Right ventricle myocardium superior (tissue), 1 donor: ENCODE measurements at regions not wholly inside any gene's neighbourhood (a gene's known extent, or its start where the extent isn't known, plus 50 kb on each side); places are given as distances from the start of the nearest gene placed in this dataset.

Source experiments
- ATAC-seq: fragments of 200-7000 bp; cut with Tn5 transposase; one replicate; pipeline ENCODE4 v1.9.1; 2020; ENCODE audit warnings: mild to moderate bottlenecking; ENCODE audit not compliant: poor library complexity
- DNase-seq: peaks from one replicate; pipeline ENCODE4 v3.0.0-alpha.2; 2020
- intact Hi-C: fragments of 100-400 bp; cut with DNase I; formaldehyde crosslinking; loops from one replicate; pipeline ENCODE4 v1.11.2; 2022
- donor health status: DM: no; HTN: yes; CAD: no; lungs with severe emphysema.

DNA sequence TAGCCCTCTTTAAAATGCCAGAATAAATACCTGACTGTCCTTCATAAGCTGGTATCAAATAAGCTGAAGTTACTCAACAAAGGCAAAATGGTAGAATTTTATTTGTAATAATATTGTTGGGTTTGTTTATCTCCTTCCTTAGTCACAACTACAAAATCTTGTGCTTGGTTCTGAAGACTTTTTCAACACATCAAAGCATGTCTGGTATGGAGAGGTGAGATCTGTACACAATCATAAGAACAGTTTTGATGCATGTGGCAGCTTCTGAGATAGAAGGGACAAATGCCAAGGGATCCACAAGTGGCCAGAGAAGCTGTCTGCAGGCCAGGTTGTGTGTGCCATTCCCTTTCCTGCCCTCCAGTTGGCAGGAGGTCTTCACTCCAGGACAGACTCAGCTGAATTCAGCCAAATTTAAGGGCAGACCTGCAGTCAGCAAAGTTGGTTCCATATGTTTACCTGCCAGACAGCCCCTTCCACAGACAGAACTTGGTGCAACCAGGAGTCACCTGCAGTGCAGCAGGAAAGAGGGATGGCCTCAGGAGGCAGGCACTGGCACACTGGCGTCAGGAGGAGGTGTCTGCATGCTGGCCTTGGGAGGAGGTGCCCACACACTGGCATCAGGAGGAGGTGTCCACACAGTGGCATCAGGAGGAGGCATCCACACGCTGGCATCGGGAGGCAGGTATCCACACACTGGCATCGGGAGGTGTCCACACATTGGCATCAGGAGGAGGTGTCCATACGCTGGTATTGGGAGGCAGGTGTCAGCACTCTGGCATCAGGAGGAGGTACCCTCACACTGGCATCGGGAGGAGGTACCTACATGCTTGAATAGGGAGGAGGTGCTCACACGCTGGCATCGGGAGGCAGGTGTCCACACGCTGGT lies 93.1 kb upstream of the IKZF1 start:
- DNase-seq (no peak), ATAC-seq (no peak)
- intact Hi-C loops = no loop called here

DNA sequence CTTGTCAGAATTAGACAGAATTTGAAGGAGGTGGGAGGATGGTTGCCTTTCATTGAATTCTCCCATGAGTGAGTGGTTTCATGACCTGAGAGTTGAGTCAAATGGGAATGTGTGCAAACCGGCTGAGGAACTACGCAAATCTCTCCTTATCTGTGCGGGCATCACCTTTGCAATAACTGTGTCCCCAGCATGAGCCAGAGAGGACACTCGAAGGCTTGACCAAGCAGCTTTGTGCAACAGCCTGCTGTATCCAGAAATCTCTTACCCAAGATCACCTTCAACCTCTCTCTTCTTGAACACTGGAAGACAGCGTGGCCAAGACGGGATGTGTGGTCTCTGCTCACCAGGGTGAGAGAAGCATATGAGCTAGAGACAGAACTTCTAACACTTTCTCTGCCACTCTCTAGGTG lies 93.8 kb upstream of the IKZF1 start:
- no peak for ATAC-seq
- no peak for DNase-seq

DNA sequence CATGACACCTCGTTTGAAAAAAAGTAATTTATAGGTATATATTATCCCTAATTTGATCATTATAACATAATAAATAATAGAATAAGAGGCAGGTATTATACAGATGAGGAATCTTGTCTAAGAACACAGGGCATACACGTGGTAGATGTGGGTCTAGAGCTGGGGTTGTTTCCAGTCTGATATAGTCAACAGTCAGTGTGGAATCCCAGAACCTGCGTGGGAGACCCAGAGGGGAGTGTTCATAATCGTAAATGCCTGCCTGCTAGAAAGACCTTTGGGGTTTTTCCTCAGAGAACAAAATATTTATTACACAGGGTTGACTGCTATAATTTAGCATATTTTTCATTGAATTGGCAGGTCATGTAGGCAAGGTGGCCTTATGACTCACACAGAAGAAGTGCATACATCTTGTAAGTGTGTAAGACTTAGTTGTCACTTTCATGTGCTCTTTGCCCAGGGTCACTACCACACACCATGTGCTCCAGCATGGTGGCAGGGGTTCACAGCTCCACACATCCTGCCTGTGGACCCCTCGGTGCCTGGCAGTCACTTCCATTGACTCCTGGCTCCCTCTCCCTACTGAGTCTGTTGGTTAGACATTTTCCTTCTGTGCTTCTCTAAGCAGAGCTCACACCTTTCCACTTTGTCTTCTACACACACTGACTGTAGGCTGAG lies 94.9 kb upstream of the IKZF1 start:
- ATAC-seq (no peak), DNase-seq (no peak)
- intact Hi-C loops = loop anchor here (5.0 to 10.0 kb wide), 3 partner anchors 205 to 953 kb away; no protein-coding TSS in a partner anchor

More for the DNA sequence above, 93.8 kb upstream of the IKZF1 start:
- intact Hi-C loops = no loop called here

DNA sequence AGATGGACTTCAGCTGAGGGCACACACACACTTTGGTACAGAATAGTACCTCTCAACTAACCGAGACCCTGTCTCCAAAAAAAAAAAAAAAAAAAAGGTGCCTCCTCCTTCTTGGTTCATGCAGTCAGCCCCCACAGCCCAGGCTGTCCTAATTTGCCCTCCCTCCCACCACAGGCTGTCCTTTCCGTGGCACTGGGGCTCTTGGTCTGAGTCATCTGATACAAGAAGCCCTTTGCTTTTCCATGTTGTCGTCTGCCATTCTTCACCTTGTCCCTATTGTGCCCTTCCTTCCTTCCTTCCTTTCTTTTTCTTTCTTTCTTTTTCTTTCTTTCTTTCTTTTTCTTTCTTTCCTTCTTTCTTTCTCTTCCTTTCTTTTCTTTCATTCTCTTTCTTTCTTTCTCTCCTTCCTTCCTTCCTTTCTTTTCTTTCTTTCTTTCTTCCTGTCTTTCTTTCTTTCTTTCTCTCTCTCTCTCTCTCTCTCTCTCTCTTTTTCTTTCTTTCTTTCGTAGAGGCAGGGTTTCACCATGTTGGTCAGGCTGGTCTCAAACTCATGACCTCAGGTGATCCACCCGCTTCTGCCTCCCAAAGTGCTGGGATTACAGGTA lies 96.0 kb upstream of the IKZF1 start:
- no peak for ATAC-seq
- DNase-seq = no peak
- intact Hi-C loops = loop anchor here (5.0 to 10.0 kb wide), 3 partner anchors 206 to 954 kb away; no protein-coding TSS in a partner anchor

DNA sequence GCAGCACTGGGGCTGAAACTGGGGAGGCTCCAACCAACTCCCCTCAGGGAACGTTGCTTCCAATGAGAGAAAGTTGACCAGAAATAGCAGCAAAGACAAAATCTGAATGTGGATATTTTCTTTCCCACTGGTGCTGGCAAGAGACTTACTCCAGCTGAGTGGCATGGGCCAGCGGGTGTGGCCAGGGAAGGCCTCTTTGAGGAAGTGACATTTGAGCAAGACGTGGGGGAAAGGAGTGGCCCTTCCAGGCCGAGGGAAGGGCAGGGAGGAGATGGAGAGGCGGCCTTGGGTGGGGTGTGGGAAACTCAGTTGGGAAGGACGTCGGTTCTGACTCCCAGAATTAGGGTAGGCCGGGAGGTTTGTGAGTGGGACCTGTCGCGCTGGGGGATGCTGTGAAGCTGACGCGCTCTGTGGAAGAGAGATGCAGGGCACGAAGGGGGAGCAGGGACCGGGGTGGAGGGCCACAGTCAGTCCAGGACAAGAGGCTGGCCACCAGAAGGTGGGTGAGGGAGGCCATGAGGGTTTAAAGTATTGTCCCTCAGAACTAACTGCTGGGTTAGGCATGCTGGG lies 96.7 kb upstream of the IKZF1 start:
- intact Hi-C loops = loop anchor here (5.0 to 10.0 kb wide), 3 partner anchors 207 to 955 kb away; no protein-coding TSS in a partner anchor
- peak; percentile 73 for DNase-seq
- peak; percentile 53 for ATAC-seq

DNA sequence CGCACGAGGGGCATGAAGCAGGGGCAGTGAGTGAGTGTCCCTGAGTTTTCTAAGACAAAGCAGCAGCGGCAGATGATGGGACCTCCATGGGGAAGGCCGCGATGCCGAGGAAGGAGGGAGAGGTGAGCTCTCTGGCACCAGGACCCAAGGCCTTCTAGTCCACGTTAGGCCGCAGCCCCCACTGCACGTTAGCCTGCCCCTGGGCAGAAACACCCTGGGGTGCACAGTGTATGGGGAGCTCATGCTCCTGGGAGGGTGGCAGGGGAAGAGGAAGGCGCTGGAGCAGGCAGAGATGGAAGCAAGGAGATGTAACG lies 97.3 kb upstream of the IKZF1 start:
- ATAC-seq (no peak), DNase-seq (no peak)
- intact Hi-C loops = loop anchor here (5.0 to 10.0 kb wide), 3 partner anchors 208 to 955 kb away; no protein-coding TSS in a partner anchor

DNA sequence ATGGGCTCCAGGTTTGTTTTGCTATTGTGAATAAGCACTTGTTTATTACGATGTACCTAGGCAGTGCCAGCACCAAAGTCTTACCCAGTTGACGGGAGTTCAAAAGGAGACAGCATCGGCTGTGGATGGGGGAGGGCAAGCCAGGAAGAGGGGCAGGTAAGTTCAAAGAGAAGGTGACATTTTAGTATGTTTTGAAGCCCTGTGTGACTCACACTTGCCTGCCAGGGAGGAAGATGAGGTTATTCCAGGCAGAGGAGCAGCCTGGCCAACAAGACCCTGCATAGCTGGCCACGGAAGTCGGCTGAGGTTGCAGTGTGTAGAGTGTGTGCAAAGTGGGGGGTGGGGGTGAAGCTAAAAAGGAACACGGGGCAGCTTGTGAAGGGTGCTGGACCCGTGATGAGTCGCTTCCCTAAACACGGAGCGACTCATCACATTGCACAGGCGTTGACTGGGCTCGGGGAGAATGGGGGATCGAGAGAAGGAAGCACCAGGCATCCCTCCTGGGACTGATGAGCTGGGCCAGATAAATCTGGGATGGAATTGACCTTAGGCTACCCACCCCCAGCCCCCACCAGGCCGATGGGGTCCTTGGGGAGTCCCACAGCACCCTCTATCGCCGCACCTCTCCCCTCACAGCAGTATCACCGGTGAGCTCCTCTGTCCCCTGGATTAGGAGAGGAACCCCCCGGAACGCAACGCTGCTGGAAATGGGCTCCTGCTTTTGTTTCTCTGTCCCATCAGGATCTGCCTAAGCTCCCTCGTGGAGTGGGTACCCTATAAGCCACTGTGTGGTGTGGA lies 97.9 kb upstream of the IKZF1 start:
- ATAC-seq = peak; percentile 28
- intact Hi-C loops = loop anchor here (5.0 to 10.0 kb wide), 3 partner anchors 208 to 956 kb away; no protein-coding TSS in a partner anchor
- no peak for DNase-seq

DNA sequence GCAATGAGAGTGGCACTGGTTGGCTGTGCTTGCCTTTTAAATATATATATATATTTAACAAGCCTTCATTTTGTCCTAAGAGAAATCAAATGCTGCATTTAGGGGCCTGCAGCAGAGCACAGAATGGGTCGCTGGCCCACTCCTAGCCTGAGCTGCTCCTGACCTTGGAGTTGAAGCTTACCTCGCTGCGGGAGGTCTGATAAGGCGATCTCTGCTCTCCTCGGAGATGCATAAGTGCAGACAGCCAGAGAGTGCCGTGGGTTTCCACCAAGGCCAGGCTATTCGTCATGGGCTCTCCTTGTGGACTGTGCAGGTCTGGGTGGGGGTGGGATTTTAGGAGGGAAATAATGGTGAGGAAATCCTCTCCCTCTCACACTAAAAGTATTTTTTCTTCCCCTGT lies 99.5 kb upstream of the IKZF1 start:
- DNase-seq (no peak), ATAC-seq (peak; percentile 28)
- intact Hi-C loops = loop anchor here (5.0 to 10.0 kb wide), 3 partner anchors 210 to 957 kb away; no protein-coding TSS in a partner anchor

DNA sequence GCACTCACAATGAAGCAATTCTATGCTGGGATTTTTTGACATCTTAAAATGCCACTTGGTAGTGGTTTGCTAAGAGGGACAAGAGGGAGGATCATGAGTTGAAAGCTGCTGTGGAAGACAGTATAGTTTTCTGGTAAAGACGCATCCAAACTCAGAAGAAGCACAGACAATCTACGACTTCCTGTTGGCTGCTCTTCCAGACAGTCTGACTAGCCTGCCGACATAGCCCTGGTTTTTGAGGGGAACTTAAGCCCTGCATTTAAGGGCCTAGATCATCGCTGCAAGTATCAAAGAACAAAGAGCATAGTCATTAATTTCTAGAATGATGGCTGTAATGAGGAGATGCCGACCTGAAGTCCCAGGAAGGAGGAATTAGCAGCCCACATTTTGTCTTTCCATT lies 99.9 kb upstream of the IKZF1 start:
- no peak for ATAC-seq
- no peak for DNase-seq
- intact Hi-C loops = loop anchor here (10.0 kb wide), 2 partner anchors 210 to 480 kb away; no protein-coding TSS in a partner anchor

DNA sequence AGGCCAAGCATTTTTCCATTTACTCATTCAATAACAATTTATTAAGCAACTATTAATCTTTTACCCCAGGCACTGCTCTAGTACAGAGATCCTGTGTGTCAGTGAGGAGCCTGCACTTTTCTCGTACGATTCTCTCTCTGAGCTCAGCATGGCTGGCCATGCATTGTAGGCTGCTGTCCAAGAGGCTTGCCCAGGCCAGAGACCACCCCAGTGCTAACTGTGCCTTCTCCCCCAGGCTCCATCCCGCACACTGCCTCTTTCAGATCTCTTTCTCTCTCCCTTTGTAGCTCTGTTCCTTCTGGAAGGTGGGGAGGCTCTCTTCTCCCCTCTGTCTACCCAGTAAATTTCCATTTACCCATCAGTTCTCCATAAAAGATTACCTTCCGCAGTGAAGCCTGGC lies 101.0 kb upstream of the IKZF1 start:
- DNase-seq (no peak), ATAC-seq (no peak)
- intact Hi-C loops = loop anchor here (10.0 kb wide), 2 partner anchors 211 to 481 kb away; no protein-coding TSS in a partner anchor

DNA sequence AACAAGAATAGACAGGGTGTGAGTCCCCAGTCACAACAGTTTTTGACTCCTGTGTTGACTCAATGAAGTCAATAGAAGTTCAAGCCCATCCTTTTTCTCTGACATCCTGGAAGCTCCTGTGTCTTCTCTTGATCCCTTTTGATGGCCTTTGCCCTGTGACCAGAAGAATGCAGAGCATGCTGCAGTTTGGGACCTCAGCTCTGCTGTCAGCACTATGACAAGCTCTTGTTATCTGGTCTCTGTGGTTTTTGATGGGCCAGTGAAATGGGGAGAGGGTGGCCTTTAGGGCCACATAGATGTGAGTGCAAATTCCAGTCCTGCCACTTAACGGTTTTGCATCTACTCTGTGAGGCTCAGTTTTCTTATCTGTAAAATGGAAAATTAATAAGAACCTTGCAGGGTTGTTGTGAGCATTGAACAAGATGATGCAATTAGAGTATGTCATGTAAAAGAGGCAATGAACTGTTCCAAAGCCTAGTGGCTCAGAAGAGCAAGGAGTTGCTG lies 102.4 kb upstream of the IKZF1 start:
- no peak for ATAC-seq
- intact Hi-C loops = loop anchor here (10.0 kb wide), 2 partner anchors 213 to 483 kb away; no protein-coding TSS in a partner anchor

DNA sequence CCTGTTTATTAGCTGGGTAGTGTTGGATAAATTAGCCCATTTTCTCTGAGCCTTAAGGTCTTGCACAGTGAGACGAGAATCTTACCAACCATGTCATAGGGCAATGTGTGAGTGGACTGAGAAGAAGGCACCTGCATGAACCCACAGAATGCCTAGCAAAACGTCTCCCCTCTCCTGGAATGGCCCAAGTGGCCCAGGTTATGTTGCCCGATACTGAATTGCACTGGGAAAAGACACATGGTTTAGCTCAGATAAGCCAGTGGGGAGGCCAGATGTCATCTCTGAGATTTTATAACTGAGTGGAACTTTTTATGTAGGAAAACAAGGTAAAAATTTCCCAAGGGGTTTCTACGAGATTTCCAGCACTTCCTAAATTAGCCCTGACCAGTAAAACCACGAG lies 104.7 kb upstream of the IKZF1 start:
- DNase-seq = no peak
- intact Hi-C loops = loop anchor here (10.0 kb wide), 2 partner anchors 215 to 485 kb away; no protein-coding TSS in a partner anchor
- no peak for ATAC-seq

More for the DNA sequence above, 102.4 kb upstream of the IKZF1 start:
- DNase-seq = no peak

DNA sequence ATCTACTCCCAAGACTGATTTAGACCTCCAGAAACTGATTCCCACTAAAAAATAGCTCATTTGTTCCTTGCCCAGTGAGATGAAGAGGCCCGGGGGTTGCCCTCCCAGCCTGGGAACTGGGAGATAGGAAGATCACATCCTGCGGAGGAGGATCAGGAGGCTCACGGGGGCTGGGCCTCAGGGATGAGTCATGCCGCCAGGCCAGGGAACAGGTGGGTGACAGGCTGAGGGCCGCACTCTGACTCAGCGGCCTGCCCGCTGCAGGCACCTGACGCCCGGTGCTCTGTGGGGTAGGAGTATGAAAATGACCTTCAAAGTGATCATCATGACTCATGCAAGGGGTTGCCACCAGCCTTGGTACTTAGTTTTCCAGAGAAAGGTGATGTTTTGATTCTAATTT lies 104.5 kb upstream of the ZPBP start:
- ATAC-seq (no peak), DNase-seq (no peak)
- intact Hi-C loops = no loop called here

DNA sequence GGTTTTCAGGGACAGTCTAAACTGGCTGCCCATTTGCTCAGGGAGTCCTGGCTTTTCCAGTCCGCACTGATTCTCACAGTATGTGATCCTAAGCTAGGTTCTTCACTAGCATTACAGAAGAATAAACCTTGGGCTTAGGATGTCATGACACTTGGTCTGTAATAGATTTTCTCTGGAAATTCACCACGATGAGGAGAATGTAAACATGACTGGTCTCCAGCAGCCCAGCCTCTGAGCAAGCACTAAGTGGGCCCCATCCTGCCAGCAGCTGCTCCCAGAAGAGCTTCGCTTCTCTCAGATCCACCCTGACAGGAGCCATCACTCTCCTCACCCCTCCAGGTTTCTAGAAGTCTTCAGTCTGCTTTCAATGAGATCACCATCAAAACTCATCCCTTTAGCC lies 103.7 kb upstream of the ZPBP start:
- ATAC-seq (no peak), DNase-seq (no peak)
- intact Hi-C loops = no loop called here

DNA sequence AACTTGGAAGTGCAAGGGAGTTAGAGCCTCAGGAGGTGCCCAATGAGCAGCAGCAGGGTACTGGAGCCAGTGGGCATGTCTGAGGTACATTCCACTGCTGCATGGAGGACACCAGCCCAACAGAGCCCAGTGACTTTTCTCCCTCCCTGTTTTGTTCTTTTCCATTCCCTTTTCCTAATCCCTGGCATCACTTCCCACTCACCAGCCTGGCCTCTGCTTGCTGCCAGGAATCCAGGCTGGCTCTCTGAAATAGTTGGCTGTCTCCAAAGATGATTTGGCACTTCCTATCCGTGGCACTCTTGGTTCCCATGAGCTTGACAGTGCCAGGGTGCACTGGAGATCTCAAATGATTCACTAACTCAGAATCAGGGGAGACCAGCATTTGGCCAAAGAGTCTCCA lies 97.7 kb upstream of the ZPBP start:
- intact Hi-C loops = no loop called here
- no peak for ATAC-seq
- no peak for DNase-seq

DNA sequence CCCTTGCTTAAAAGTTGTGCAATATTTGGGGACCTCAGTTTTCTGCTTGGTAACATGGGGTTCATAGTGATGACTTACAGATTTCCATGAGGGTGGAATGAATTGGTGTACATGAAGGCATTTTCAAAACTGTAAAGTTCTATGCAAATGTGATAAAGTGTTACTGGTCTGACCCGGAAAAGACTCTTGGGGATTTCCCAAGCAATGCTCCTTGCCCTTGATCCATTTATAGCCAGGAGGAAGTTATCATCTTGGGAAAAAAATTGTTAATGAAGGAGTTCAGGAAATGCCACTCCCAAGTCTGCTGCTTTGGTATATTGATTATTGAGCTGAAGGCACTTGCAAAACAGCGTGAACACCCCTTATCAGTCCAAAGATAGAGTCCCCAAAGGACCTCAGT lies 96.3 kb upstream of the ZPBP start:
- DNase-seq (no peak), ATAC-seq (no peak)
- intact Hi-C loops = no loop called here

DNA sequence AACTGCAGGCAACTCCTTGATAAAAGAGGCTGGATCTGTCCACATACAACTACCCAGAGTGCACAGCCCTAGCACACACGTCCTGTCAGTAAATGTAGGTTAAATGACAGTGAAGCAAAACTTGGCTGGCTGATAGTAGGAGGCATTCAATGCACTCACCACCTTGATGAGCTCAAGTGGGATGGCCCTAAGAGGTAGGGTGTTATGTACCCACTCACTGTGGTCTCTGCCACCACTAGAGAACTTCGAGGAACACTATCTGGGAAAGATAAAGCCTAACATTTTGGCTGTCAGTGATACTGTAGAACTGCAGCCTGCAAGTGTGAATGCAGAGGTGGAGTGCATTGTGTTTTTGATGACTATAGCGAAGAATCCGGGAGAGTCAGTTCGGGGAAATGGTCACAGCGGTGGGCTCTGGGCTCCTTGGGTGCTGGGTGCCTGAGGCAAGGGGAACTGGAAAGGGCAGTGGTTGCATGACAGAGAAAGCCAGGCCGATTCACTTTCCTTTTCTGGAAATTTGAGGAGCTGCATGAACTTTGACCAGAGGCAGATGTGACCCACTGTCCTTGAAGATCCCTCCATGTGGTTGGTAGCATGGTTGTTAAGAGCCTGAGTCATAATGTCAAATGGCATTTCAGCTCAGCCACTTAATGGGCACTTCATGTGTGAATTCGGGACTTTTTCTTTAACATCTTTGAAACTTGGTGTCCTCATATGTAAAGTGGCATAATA lies 93.1 kb upstream of the ZPBP start:
- DNase-seq = no peak
- ATAC-seq = peak; percentile 68
- intact Hi-C loops = no loop called here
